ENCODE measurements at regions not wholly inside any gene's neighbourhood (a gene's known extent, or its start where the extent isn't known, plus 50 kb on each side); places are given as distances from the start of the nearest gene placed in this dataset.

GRCh38 chr3:104935613-104936012, 431.1 kb upstream of the ALCAM start:
- TF ChIP-seq SUZ12 (IDR thresholded peaks at IDR 0.05; ENCODE audit: extremely low read depth, insufficient read depth, insufficient read length) (no peak), YY1 (IDR thresholded peaks at IDR 0.05; ENCODE audit: insufficient read depth, insufficient read length) (no peak), ZNF274 (IDR thresholded peaks at IDR 0.05; ENCODE audit: low read depth, low read length) (no peak)
